T47D (cell line): ENCODE measurements at regions not wholly inside any gene's neighbourhood (a gene's known extent, or its start where the extent isn't known, plus 50 kb on each side); places are given as distances from the start of the nearest gene placed in this dataset.

Experiments used
- DNase-seq, 2 experiments: peaks; one replicate each; pipeline versions ENCODE4 v3.0.0 to v3.0.0-alpha.2; 2011 to 2012; ENCODE audit warnings: low read depth in 1 of 2, low spot score in 1 of 2
- JUND ChIP-seq: IDR thresholded peaks from 2 replicates; pipeline ENCODE4 v1.6.1; 2012; ENCODE audit warnings: low read depth
- in situ Hi-C: cut with HindIII; loops from 2 replicates; pipeline ENCODE4 v1.10.0; 2016; ENCODE audit warnings: low sequenced_read_pairs, low pct_unique_long_range_greater_than_20kb

- no peak for DNase-seq
- no peak for TF ChIP-seq JUND
- in situ Hi-C loops, result no loop called here
Observed at GRCh38 chr2:51085420-51086068, 53.6 kb upstream of the NRXN1 start.

GRCh38 chr2:51084750-51085149 is 52.8 kb upstream of the NRXN1 start:
- in situ Hi-C loops, result no loop called here
- DNase-seq, result no peak
- no peak for TF ChIP-seq JUND
